Heart left ventricle (tissue), 16 donors: ENCODE measurements at regions not wholly inside any gene's neighbourhood (a gene's known extent, or its start where the extent isn't known, plus 50 kb on each side); places are given as distances from the start of the nearest gene placed in this dataset.

Source experiments
- ATAC-seq, 4 donors: fragments of 200-7000 bp; cut with Tn5 transposase; one replicate each; pipeline ENCODE4 v1.9.1; 2020 to 2022; ENCODE audit warnings: moderate library complexity in 4 of 4, mild to moderate bottlenecking in 3 of 4, moderate number of reproducible peaks in 1 of 4
- DNase-seq, 5 donors: peaks; one replicate each; pipeline ENCODE4 v3.0.0-alpha.2; 2020
- H3K27ac ChIP-seq, 12 donors: fragments of 200-600 bp; sonication (generic) in 4 of 12; one replicate each; pipeline versions ENCODE4 v1.5.0 to v1.8.0; 2016 to 2022; ENCODE audit warnings: mild to moderate bottlenecking in 2 of 12
- H3K27me3 ChIP-seq, 9 donors: fragments of 200-600 bp; sonication (generic) in 2 of 9; one replicate each; pipeline versions ENCODE4 v1.5.1 to v1.8.0; 2016 to 2022; ENCODE audit warnings: mild to moderate bottlenecking in 3 of 9
- H3K36me3 ChIP-seq, 9 donors: fragments of 200-600 bp; sonication (generic) in 2 of 9; one replicate each; pipeline versions ENCODE4 v1.5.0 to v1.8.0; 2018 to 2022; ENCODE audit warnings: mild to moderate bottlenecking in 2 of 9
- H3K4me1 ChIP-seq, 12 donors: fragments of 200-600 bp; sonication (generic) in 4 of 12; one replicate each; pipeline versions ENCODE4 v1.5.0 to v1.8.0; 2016 to 2022; ENCODE audit warnings: mild to moderate bottlenecking in 3 of 12
- H3K4me3 ChIP-seq, 12 donors: fragments of 200-600 bp; sonication (generic) in 4 of 12; one replicate each; pipeline versions ENCODE4 v1.5.0 to v1.8.0; 2017 to 2022; ENCODE audit warnings: mild to moderate bottlenecking in 9 of 12, moderate library complexity in 4 of 12
- H3K9me3 ChIP-seq, 12 donors: fragments of 200-600 bp; sonication (generic) in 4 of 12; one replicate each; pipeline versions ENCODE4 v1.5.0 to v1.8.0; 2016 to 2022; ENCODE audit warnings: mild to moderate bottlenecking in 1 of 12
- POLR2A ChIP-seq, 2 donors: fragments of 450-650 bp; IDR thresholded peaks; one replicate each; pipeline ENCODE4 v1.6.1; 2017; ENCODE audit warnings: antibody characterized with exemption in 2 of 2, mild to moderate bottlenecking in 2 of 2, moderate library complexity in 2 of 2
- WGBS, 4 donors: extraction: QIAGEN DNeasy Blood & Tissue Kit in 2 of 4; methylation state at CpG; one replicate each; pipeline versions ENCODE4 v1.1.5 to v1.1.7; 2013 to 2018; 5-methylcytosine and 5-hydroxymethylcytosine counted together
- intact Hi-C, 10 donors: fragments of 100-400 bp; cut with DNase I; formaldehyde crosslinking; loops; one replicate each; pipeline versions ENCODE4 v1.11.1 to v1.14.2; 2022
- TF ChIP-seq, protein P1 (sequence below), 12 donors: fragments of 200-600 bp; sonication (generic) in 4 of 12; IDR thresholded peaks; one replicate each; pipeline versions ENCODE4 v1.5.0 to v1.8.0; 2018 to 2022; ENCODE audit warnings: antibody characterized with exemption in 12 of 12, mild to moderate bottlenecking in 5 of 12
- donor health status: ischemic (EF 13 %, LVEDD 7.1; RV severe dilation, severe dysfunction).
- donor health status: healthy with polysubstance abuse.
- donor health status: DM: no; HTN: yes; CAD: no.
- donor health status: DM: no; HTN: no; CAD: no.
- donor health status: ischemic (EF 25% LVEDD 6.9; RV normal size, moderate dysfunction).
- donor health status: ischemic (EF 25% LVEDD 5.7; RV mildly dilated, moderate dysfunction).
- donor health status: healthy.
- donor health status: DM: yes; HTN: yes; CAD: no.
- donor health status: ischemic (EF 35%, LVEDD 5.7; RV mildly dilated, moderate dysfunction).
- donor health status: nonischemic (EF 11% LVEDD 7.7; RV severe dilation, severe dysfunction).
- donor health status: DM: yes; HTN: yes; CAD: no.
- donor health status: PGD.
- donor health status: ischemic (EF 29% LVEDD 5.4; RV normal size, mild dysfunction).
- donor health status: nonischemic (EF 23%, LVEDD 6.1; RV moderate dilation, normal function).

DNA sequence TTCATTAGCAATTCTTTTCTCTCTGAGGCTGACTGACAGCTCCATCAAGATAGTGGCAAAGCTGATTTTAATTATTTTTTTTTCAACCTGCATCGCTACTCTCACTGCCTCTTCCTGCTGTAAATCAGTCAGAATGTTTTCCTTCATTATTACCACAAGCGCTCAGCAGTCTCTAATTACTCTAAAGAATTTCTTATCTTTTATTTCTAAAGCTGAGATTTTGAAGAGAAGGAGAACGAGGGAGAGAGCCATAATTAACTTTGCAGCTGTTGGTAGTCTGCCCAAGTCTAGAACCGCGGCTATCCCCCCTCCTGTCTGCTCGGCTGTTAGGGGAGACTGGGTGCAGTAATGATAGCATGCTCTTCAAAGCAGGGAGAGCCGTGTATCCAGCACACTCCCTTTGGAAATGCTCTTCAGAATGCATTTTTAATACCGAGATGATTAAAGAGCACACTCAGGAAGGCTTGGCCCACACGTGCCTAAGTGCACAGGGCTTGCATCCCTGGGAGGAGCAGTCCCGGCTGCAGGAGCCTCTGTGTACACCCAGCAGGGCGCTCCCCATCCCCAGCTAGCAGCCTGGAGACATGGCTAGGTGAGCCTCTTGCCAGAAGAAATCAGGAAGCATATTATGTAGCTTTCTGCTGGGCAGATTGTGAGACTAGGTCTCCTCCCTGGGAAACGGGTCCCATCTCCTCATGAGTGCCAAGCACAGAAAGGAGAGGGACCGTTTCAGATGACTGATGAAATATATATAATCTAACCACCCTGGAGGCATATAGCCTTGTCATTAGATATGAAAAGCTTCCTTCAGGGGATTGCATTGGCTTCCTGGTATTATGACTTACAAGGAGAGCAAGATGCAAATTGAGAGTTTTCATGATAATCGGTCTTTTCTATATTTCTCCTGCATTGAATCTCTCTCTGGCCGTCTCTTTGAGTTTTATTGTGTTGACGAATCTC, 555.2 kb downstream of the CMPK2 start:
- TF ChIP-seq POLR2A (IDR thresholded peaks at IDR 0.05) = no peak
- TF ChIP-seq, protein P1, sequence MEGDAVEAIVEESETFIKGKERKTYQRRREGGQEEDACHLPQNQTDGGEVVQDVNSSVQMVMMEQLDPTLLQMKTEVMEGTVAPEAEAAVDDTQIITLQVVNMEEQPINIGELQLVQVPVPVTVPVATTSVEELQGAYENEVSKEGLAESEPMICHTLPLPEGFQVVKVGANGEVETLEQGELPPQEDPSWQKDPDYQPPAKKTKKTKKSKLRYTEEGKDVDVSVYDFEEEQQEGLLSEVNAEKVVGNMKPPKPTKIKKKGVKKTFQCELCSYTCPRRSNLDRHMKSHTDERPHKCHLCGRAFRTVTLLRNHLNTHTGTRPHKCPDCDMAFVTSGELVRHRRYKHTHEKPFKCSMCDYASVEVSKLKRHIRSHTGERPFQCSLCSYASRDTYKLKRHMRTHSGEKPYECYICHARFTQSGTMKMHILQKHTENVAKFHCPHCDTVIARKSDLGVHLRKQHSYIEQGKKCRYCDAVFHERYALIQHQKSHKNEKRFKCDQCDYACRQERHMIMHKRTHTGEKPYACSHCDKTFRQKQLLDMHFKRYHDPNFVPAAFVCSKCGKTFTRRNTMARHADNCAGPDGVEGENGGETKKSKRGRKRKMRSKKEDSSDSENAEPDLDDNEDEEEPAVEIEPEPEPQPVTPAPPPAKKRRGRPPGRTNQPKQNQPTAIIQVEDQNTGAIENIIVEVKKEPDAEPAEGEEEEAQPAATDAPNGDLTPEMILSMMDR (IDR thresholded peaks at IDR 0.05) = no peak
- no peak overlapping the region for H3K4me3 ChIP-seq
- peaks cover 0 to 8% (median 0%) of the 10 kb centered on the region in 9 donors for H3K27me3 ChIP-seq
- H3K4me1 ChIP-seq = no peaks in the 10 kb centered on the region
- H3K9me3 ChIP-seq = peaks cover 0 to 7% (median 0%) of the 10 kb centered on the region in 12 donors
- DNase-seq (no peak), ATAC-seq (no peak)
- H3K27ac ChIP-seq = no peak overlapping the region
- 41 to 43% (median 43%) methylated on average over 16 of the region's 16 CpGs for WGBS, 4 donors
- no peaks in the 10 kb centered on the region for H3K36me3 ChIP-seq
- intact Hi-C loops = no loop called here

- DNase-seq = no peak
- intact Hi-C loops = no loop called here
These were observed 553.3 kb downstream of the CMPK2 start for GRCh38 chr2:6312367-6312766.

GRCh38 chr2:6314218-6314960, 551.3 kb downstream of the CMPK2 start:
- no peak for DNase-seq
- no peaks in the 10 kb centered on the region for H3K36me3 ChIP-seq
- no peak for ATAC-seq
- H3K27ac ChIP-seq = no peak overlapping the region
- TF ChIP-seq POLR2A (IDR thresholded peaks at IDR 0.05) = no peak
- TF ChIP-seq, protein P1 (IDR thresholded peaks at IDR 0.05) = no peak
- peaks cover 0 to 7% (median 0%) of the 10 kb centered on the region in 12 donors for H3K9me3 ChIP-seq
- intact Hi-C loops = no loop called here
- WGBS, 4 donors = 48 to 57% (median 56%) methylated on average over 4 of the region's 4 CpGs
- H3K4me1 ChIP-seq = no peaks in the 10 kb centered on the region
- no peak overlapping the region for H3K4me3 ChIP-seq
- peaks cover 0 to 3% (median 0%) of the 10 kb centered on the region in 9 donors for H3K27me3 ChIP-seq

More at GRCh38 chr2:6312367-6312766, 553.3 kb downstream of the CMPK2 start:
- WGBS, 4 donors = 86 to 93% (median 91%) methylated on average over 6 of the region's 6 CpGs
- Histone ChIP-seq H3K27ac (no peak overlapping the region), H3K4me1 (no peaks in the 10 kb centered on the region), H3K4me3 (no peak overlapping the region), H3K9me3 (peaks cover 0 to 7% (median 0%) of the 10 kb centered on the region in 12 donors), H3K27me3 (peaks cover 0 to 3% (median 0%) of the 10 kb centered on the region in 9 donors), H3K36me3 (no peaks in the 10 kb centered on the region)
- TF ChIP-seq, protein P1 (IDR thresholded peaks at IDR 0.05) = no peak
- no peak for TF ChIP-seq POLR2A (IDR thresholded peaks at IDR 0.05)
- no peak for ATAC-seq

GRCh38 chr2:6325616-6326015, 540.1 kb downstream of the CMPK2 start:
- DNase-seq (no peak), ATAC-seq (no peak)
- no peaks in the 10 kb centered on the region for H3K36me3 ChIP-seq
- no peak overlapping the region for H3K4me3 ChIP-seq
- H3K4me1 ChIP-seq = no peaks in the 10 kb centered on the region
- no peak for TF ChIP-seq POLR2A (IDR thresholded peaks at IDR 0.05)
- TF ChIP-seq, protein P1 (IDR thresholded peaks at IDR 0.05) = no peak
- peaks cover 0 to 41% (median 2%) of the 10 kb centered on the region in 12 donors for H3K9me3 ChIP-seq
- WGBS, 4 donors = 71 to 81% (median 76%) methylated on average over 7 to 9 of the region's 9 CpGs
- H3K27me3 ChIP-seq = no peaks in the 10 kb centered on the region
- H3K27ac ChIP-seq = no peak overlapping the region
- intact Hi-C loops = no loop called here
